Activated CD4-positive, CD25-positive, alpha-beta regulatory T cell treated with anti-CD3 and anti-CD28 coated beads, Interleukin-2, amount 50 U/mL, for 72 hours (primary cell): ENCODE measurements at regions not wholly inside any gene's neighbourhood (a gene's known extent, or its start where the extent isn't known, plus 50 kb on each side); places are given as distances from the start of the nearest gene placed in this dataset.

ENCODE experiments used
- DNase-seq: peaks from one replicate; pipeline ENCODE4 v3.0.0; 2021

- DNase-seq: no peak
Measured at GRCh38 chr11:29780756-29781155, 236.1 kb downstream of the KCNA4 start.

- DNase-seq: no peak
Measured at GRCh38 chr11:29773656-29774264, 243.1 kb downstream of the KCNA4 start.

- DNase-seq: no peak
Measured at GRCh38 chr11:29756871-29757270, 260.0 kb downstream of the KCNA4 start.

GRCh38 chr11:29755474-29755873 is 261.4 kb downstream of the KCNA4 start:
- DNase-seq: no peak

- no peak for DNase-seq
Measured at GRCh38 chr11:29751618-29752017, 265.2 kb downstream of the KCNA4 start.

- DNase-seq: no peak
Measured at GRCh38 chr11:29750392-29750791, 266.4 kb downstream of the KCNA4 start.

GRCh38 chr11:29734287-29734686 is 282.5 kb downstream of the KCNA4 start:
- DNase-seq: no peak

- DNase-seq: no peak
Measured at GRCh38 chr11:29713831-29714320, 303.0 kb downstream of the KCNA4 start.

- no peak for DNase-seq
Measured at GRCh38 chr11:29712616-29713015, 304.2 kb downstream of the KCNA4 start.

- no peak for DNase-seq
Measured at GRCh38 chr11:29707924-29708323, 308.9 kb downstream of the KCNA4 start.

- no peak for DNase-seq
Measured at GRCh38 chr11:29685361-29685760, 331.5 kb downstream of the KCNA4 start.

- no peak for DNase-seq
Measured at GRCh38 chr11:29682856-29683255, 334.0 kb downstream of the KCNA4 start.

GRCh38 chr11:29679996-29680395 is 336.8 kb downstream of the KCNA4 start:
- no peak for DNase-seq

- DNase-seq: no peak
Measured at GRCh38 chr11:29676993-29677392, 339.8 kb downstream of the KCNA4 start.

GRCh38 chr11:29669310-29669709 is 347.5 kb downstream of the KCNA4 start:
- DNase-seq: no peak

GRCh38 chr11:29657709-29658108 is 359.1 kb downstream of the KCNA4 start:
- DNase-seq: no peak

GRCh38 chr11:29656597-29656996 is 360.2 kb downstream of the KCNA4 start:
- DNase-seq: no peak

GRCh38 chr11:29645373-29645772 is 371.5 kb downstream of the KCNA4 start:
- DNase-seq: no peak

- no peak for DNase-seq
Measured at GRCh38 chr11:29641201-29641600, 375.6 kb downstream of the KCNA4 start.

- no peak for DNase-seq
Measured at GRCh38 chr11:29634744-29635143, 382.1 kb downstream of the KCNA4 start.

GRCh38 chr11:29634244-29634643 is 382.6 kb downstream of the KCNA4 start:
- no peak for DNase-seq

GRCh38 chr11:29629286-29629685 is 387.5 kb downstream of the KCNA4 start:
- DNase-seq: no peak

- DNase-seq: no peak
Measured at GRCh38 chr11:29628609-29629008, 388.2 kb downstream of the KCNA4 start.

- DNase-seq: no peak
Measured at GRCh38 chr11:29627541-29627940, 389.3 kb downstream of the KCNA4 start.

GRCh38 chr11:29623144-29623722 is 393.6 kb downstream of the KCNA4 start:
- no peak for DNase-seq
